ENCODE measurements at regions not wholly inside any gene's neighbourhood (a gene's known extent, or its start where the extent isn't known, plus 50 kb on each side); places are given as distances from the start of the nearest gene placed in this dataset.

DNA sequence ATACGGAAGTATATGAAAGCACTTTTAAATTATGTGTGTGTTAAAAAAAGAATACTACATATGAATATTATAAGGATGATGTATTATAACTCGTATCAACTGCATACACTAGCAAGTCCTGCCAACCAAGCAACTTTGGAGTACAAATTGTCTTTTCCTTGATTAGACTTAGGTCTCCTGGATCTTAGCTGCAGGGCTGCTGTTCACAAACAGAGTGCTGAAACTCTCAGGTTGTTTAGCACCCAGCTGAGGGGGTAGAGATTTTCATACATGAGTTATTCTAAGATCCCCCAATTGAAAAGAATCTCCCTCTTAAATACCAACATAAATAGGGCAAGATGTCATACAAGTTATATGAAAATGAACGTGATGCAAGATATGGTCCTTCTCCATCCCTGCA, 149.8 kb upstream of the TNC start:
- no peak overlapping the region for H3K27ac ChIP-seq
- TF ChIP-seq ZFX (IDR thresholded peaks at IDR 0.05; ENCODE audit: borderline replicate concordance): no peak
- TF ChIP-seq, protein P1, sequence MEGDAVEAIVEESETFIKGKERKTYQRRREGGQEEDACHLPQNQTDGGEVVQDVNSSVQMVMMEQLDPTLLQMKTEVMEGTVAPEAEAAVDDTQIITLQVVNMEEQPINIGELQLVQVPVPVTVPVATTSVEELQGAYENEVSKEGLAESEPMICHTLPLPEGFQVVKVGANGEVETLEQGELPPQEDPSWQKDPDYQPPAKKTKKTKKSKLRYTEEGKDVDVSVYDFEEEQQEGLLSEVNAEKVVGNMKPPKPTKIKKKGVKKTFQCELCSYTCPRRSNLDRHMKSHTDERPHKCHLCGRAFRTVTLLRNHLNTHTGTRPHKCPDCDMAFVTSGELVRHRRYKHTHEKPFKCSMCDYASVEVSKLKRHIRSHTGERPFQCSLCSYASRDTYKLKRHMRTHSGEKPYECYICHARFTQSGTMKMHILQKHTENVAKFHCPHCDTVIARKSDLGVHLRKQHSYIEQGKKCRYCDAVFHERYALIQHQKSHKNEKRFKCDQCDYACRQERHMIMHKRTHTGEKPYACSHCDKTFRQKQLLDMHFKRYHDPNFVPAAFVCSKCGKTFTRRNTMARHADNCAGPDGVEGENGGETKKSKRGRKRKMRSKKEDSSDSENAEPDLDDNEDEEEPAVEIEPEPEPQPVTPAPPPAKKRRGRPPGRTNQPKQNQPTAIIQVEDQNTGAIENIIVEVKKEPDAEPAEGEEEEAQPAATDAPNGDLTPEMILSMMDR (IDR thresholded peaks at IDR 0.05): no peak

DNA sequence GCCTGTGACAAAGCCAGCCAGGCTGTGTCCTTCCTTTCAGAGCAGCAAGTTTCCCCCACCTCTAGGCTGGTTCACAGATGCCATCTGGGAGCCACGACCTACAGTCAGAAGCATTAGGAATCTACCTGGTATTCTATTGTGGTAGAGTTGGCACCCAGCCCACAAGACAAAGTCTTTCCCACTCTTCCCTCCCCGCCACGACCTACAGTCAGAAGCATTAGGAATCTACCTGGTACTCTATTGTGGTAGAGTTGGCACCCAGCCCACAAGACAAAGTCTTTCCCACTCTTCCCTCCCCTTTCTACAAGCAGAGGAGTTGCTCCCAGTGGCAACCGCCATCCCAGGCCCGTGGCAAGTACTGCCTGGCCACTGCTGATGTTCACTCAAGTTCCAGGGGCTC, 157.8 kb upstream of the TNC start:
- TF ChIP-seq ZFX (IDR thresholded peaks at IDR 0.05; ENCODE audit: borderline replicate concordance): no peak
- TF ChIP-seq, protein P1 (IDR thresholded peaks at IDR 0.05): no peak
- no peak overlapping the region for H3K27ac ChIP-seq

DNA sequence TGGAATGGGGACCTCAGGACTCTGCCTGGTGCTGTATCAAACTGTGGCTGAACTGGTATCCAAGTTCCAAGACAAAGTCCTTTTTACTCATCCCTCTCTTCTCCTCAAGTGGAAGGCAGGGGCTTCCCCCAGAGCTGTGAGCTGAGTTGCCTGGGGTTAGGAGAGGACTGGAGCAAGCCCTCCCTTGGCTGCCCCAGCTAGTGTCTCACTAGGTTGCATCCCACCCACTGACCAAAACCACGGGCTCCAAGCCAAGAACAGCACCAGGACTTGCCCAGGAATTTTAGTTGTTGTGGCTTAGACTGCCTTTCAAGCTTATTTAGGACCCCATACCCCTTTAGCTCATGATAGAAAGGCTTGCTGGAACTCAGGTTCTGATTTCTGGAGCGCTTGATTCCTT, 158.7 kb upstream of the TNC start:
- no peak for TF ChIP-seq ZFX (IDR thresholded peaks at IDR 0.05; ENCODE audit: borderline replicate concordance)
- TF ChIP-seq, protein P1 (IDR thresholded peaks at IDR 0.05): no peak

DNA sequence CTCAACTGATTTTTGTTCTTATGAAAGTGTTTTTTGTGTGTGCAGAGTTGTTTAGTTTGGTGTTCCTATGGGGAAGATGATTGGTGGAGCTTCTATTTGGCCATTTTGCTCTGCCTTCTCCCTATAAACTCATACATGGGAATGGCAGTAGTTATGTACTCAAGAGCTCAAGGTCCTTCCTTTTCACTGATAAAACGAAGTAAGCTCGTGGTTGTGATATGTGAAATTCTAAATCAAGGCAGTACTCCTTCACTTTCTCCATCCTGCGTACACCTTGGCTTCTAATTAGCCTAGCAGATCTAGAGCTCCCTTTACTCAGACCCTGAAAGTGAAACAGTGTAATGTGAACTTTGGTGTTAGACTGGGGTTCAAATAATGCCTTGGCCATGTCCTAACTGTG, 159.3 kb upstream of the TNC start:
- H3K27ac ChIP-seq: no peak overlapping the region
- no peak for TF ChIP-seq ZFX (IDR thresholded peaks at IDR 0.05; ENCODE audit: borderline replicate concordance)
- TF ChIP-seq, protein P1 (IDR thresholded peaks at IDR 0.05): no peak

More for the DNA sequence above, 158.7 kb upstream of the TNC start:
- no peak overlapping the region for H3K27ac ChIP-seq

DNA sequence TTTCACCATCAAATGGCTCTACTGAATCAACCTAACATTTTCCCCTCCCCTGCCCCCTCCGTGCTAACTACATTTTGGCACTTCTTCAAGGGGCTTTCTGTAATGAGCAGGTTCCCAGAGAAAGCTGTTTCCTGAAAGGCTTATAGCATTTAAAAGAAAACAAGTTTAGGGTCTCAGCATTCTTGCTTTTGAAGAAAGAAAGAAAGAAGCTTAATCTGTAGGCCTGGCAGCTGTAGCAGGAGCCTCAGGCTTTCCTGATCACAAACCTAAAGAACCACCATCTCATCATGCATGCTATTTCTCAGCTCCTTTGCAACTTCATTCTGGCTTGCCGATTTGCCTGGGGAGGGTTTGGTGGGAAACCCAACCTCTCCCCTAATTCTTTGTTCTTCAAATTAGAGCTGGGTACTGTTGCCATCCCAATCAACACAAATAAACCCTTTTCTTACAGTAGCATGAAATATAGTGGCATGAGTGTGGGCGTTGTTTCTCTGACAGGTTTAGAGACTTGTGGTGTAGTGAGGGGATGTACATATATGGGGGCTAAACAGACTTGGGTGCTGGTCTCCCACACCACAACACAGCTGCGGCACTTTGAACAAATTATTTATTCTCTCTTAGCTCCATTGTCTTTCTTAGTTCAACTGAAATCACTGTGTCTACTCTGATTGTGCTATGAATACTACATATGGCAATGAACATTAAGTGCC, 160.5 kb upstream of the TNC start:
- no peak overlapping the region for H3K27ac ChIP-seq
- no peak for TF ChIP-seq ZFX (IDR thresholded peaks at IDR 0.05; ENCODE audit: borderline replicate concordance)
- TF ChIP-seq, protein P1 (IDR thresholded peaks at IDR 0.05): no peak

DNA sequence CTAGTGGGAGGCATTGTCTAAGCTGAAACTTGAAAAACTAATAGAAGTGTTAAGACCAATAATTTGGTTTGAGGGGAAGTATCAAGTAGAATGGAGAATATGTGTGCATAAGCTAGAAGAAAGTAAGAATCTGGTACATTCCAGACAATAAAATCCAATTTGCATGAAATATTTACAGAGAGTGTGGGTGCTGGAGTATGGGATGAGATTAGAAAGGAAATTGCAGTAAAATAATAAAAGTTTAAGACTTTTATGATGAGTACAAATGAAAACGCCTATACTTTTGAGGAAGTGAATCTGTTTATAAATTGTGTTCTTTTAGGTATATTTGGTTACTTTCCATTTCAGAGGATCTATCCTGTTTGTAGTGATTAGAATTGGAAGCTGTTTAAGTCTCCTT, 165.4 kb upstream of the TNC start:
- no peak overlapping the region for H3K27ac ChIP-seq
- TF ChIP-seq ZFX (IDR thresholded peaks at IDR 0.05; ENCODE audit: borderline replicate concordance): no peak
- TF ChIP-seq, protein P1 (IDR thresholded peaks at IDR 0.05): no peak

DNA sequence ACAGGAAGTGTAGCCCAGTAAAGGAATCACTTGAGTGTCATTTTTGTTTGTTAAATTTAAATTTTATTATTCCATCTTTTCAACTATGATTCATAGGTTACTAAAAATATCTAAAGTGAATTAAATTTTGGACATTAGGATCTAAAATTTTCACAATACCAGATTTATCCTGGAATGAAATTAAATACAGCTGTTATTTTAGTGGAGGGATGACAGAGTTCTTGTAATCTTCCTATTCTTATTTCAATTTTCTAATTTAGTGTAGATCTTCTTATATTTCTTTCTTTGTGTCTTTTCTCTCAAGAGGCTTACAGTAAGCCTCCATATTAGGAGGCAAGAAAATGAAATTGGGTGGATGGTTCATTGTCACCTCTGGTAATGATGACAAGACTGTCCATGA, 167.9 kb upstream of the TNC start:
- H3K27ac ChIP-seq: no peak overlapping the region
- TF ChIP-seq ZFX (IDR thresholded peaks at IDR 0.05; ENCODE audit: borderline replicate concordance): no peak
- TF ChIP-seq, protein P1 (IDR thresholded peaks at IDR 0.05): no peak

Measured in 22Rv1 (cell line).